Calu3 (cell line): ENCODE measurements at regions not wholly inside any gene's neighbourhood (a gene's known extent, or its start where the extent isn't known, plus 50 kb on each side); places are given as distances from the start of the nearest gene placed in this dataset.
A peak's percentile ranks its signal among the peaks of the same experiment; 100 is the strongest.

Experiments
- BruUV-seq: library from RNA; stranded (reverse); fragments of 400-500 nt; replicated peaks from 2 replicates; lab custom pipeline; 2021; lab: Mats Ljungman, UMichigan
- CTCF ChIA-PET: fragments of 300-600 bp; sonication (Branson Sonifier 250); formaldehyde crosslinking; loops from one replicate; lab custom pipeline; 2022; ENCODE audit warnings: antibody characterized with exemption; lab: Charles Lee
- DNase-seq: peaks from one replicate; pipeline ENCODE4 v3.0.0; 2022
- H3K27ac Mint-ChIP-seq: one replicate; pipeline ENCODE4 v1.8.0; 2022; ENCODE audit warnings: mixed read lengths; ENCODE audit not compliant: unreplicated experiment
- H3K27me3 Mint-ChIP-seq: one replicate; pipeline ENCODE4 v1.8.0; 2022; ENCODE audit warnings: mixed read lengths; ENCODE audit not compliant: unreplicated experiment
- H3K36me3 Mint-ChIP-seq: one replicate; pipeline ENCODE4 v1.8.0; 2022; ENCODE audit warnings: mild to moderate bottlenecking, moderate library complexity, mixed read lengths; ENCODE audit not compliant: insufficient read depth, unreplicated experiment
- H3K4me1 Mint-ChIP-seq: one replicate; pipeline ENCODE4 v1.8.0; 2022; ENCODE audit warnings: mild to moderate bottlenecking, low read depth, mixed read lengths; ENCODE audit not compliant: unreplicated experiment
- H3K4me3 Mint-ChIP-seq: one replicate; pipeline ENCODE4 v1.8.0; 2022; ENCODE audit warnings: mild to moderate bottlenecking, low read depth, moderate library complexity, mixed read lengths; ENCODE audit not compliant: unreplicated experiment
- H3K9me3 Mint-ChIP-seq: one replicate; pipeline ENCODE4 v1.8.0; 2022; ENCODE audit warnings: low read depth, mixed read lengths; ENCODE audit not compliant: unreplicated experiment
- CTCF ChIP-seq: fragments of 200-600 bp; IDR thresholded peaks from one replicate; pipeline ENCODE4 v1.8.0; 2022; ENCODE audit warnings: antibody characterized with exemption; ENCODE audit not compliant: unreplicated experiment
- intact Hi-C: fragments of 100-400 bp; cut with micrococcal nuclease; formaldehyde crosslinking; loops from one replicate; pipeline ENCODE4 v1.10.0; 2022; ENCODE audit not compliant: unreplicated experiment

DNA sequence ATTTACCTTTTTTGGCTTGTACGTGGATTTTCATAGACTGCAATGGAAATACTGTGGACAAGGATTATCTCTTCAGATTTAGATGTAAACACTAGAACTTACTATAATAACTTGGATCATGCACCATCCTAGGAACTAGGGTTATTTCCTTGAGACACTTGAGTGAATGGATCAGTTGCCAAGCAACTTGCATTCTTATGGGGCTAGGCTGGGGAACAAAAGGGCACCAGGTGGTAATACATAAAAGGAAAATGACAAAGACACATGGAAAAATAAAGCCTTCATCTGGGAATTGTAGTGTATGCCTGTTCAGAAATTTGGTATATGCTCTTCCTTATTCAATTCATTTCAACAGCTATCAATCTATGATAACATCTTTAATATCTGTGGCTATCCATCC is 247.1 kb downstream of the SPRY1 start:
- CTCF ChIA-PET, result no interaction called here
- no peaks in the 10 kb centered on the region for H3K4me1 Mint-ChIP-seq
- no peak for TF ChIP-seq CTCF
- no peak overlapping the region for H3K4me3 Mint-ChIP-seq
- H3K27ac Mint-ChIP-seq, result no peak overlapping the region
- intact Hi-C loops, result no loop called here
- no peak for DNase-seq
- no peaks in the 10 kb centered on the region for H3K36me3 Mint-ChIP-seq
- no peaks in the 10 kb centered on the region for H3K27me3 Mint-ChIP-seq
- no TSS peak for BruUV-seq
- H3K9me3 Mint-ChIP-seq, result no peaks in the 10 kb centered on the region

DNA sequence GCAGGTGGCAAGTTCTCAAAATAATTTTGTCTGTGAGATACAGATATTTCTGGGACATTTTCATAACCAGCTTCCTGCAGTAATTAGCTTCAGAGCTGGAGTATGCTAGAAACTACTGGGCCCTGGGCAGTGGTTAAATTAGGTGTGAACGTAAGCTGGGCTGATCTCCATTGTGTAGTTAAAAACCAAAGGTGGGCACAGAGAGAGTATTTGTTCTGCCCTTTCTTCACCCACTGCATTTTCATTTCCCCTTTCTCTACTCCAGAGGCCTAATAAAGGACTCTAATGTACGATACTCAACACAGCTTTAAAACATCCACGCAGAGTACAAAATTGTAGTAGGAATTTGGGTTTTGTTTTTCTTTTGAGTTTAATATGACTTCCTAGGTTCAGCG is 252.7 kb downstream of the SPRY1 start:
- Mint-ChIP-seq H3K27me3 (no peaks in the 10 kb centered on the region), H3K36me3 (no peaks in the 10 kb centered on the region), H3K4me3 (peak overlapping the region; percentile 49), H3K4me1 (peaks cover 9% of the 10 kb centered on the region), H3K27ac (peak overlapping the region; percentile 82), H3K9me3 (peaks cover 1% of the 10 kb centered on the region)
- TF ChIP-seq CTCF, result no peak
- DNase-seq, result no peak
- CTCF ChIA-PET, result interaction anchor here (1.4 to 1.9 kb wide), 2 partner anchors 61 to 85 kb away, joined by 5 to 8 read pairs; no protein-coding TSS in a partner anchor
- no TSS peak for BruUV-seq
- intact Hi-C loops, result loop anchor here (2.0 kb wide), 1 partner anchor 94 kb away; no protein-coding TSS in a partner anchor

GRCh38 chr4:123649645-123650391 is 253.2 kb downstream of the SPRY1 start:
- BruUV-seq, result no TSS peak
- intact Hi-C loops, result loop anchor here (2.0 to 10.0 kb wide), 4 partner anchors 48 to 175 kb away; no protein-coding TSS in a partner anchor
- peak; percentile 50 for DNase-seq
- peaks cover 9% of the 10 kb centered on the region for H3K4me1 Mint-ChIP-seq
- no peak for TF ChIP-seq CTCF
- CTCF ChIA-PET, result interaction anchor here (1.4 to 1.9 kb wide), 2 partner anchors 62 to 85 kb away, joined by 5 to 8 read pairs; no protein-coding TSS in a partner anchor
- no peaks in the 10 kb centered on the region for H3K36me3 Mint-ChIP-seq
- H3K27me3 Mint-ChIP-seq, result no peaks in the 10 kb centered on the region
- peak overlapping the region; percentile 82 for H3K27ac Mint-ChIP-seq
- peak overlapping the region; percentile 49 for H3K4me3 Mint-ChIP-seq
- H3K9me3 Mint-ChIP-seq, result peaks cover 2% of the 10 kb centered on the region

- H3K36me3 Mint-ChIP-seq, result no peaks in the 10 kb centered on the region
- no peak overlapping the region for H3K4me3 Mint-ChIP-seq
- intact Hi-C loops, result loop anchor here (5.0 to 10.0 kb wide), 3 partner anchors 49 to 176 kb away; no protein-coding TSS in a partner anchor
- peaks cover 2% of the 10 kb centered on the region for H3K9me3 Mint-ChIP-seq
- H3K4me1 Mint-ChIP-seq, result peaks cover 9% of the 10 kb centered on the region
- TF ChIP-seq CTCF, result no peak
- H3K27ac Mint-ChIP-seq, result no peak overlapping the region
- no TSS peak for BruUV-seq
- CTCF ChIA-PET, result interaction anchor here (0.8 to 1.9 kb wide), 2 partner anchors 86 to 301 kb away, joined by 3 to 8 read pairs; no protein-coding TSS in a partner anchor
- H3K27me3 Mint-ChIP-seq, result no peaks in the 10 kb centered on the region
- no peak for DNase-seq
These were observed 254.5 kb downstream of the SPRY1 start for GRCh38 chr4:123651066-123651465.
